ENCODE measurements at regions not wholly inside any gene's neighbourhood (a gene's known extent, or its start where the extent isn't known, plus 50 kb on each side); places are given as distances from the start of the nearest gene placed in this dataset.
A peak's percentile ranks its signal among the peaks of the same experiment; 100 is the strongest.

DNA sequence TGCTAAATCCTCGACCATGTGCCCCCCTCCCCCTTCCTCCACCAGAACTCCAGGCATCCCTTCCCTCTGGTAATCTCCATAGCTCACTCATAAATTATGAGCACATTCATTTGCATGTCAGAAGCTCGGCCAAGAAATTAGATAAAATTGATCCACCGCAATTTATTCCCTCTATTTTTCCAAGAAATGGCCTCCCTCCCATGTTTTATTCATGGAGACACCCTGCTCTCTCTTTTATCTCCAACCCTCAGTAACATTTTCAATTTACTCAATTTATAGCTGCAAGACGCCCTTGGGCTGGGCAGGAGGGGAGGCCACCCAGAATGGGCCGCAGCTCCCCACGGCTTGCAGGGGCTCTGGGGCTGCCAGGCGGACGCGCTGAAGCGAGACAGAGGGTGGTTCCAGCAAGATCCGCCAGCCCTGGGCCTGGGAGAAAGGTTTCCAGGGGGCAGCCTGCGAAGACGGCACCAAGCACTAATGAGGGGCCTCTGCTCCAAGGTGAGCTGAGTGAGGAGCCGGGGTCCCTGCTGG is 54.7 kb upstream of the ZNF423 start:
- DNase-seq = no peak

DNA sequence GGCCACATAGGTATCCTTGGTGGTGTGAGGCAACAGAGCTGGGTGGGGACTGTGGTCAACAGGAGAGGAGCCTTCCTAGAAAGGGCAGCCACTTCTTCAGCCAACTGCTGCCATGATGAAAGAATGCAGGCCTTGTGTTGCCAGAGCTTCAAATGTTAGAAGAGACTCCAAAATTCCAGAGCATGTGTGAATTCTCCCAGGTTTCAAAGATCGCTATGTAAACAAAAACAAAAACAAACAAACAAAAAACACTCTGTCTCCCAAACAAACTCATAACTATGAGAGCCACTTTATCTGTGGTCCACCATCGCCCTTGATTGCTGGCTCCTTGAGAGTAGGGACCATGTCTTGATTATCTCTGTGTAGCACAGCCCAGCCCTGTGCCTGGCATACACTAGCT is 55.5 kb upstream of the ZNF423 start:
- no peak for DNase-seq

DNA sequence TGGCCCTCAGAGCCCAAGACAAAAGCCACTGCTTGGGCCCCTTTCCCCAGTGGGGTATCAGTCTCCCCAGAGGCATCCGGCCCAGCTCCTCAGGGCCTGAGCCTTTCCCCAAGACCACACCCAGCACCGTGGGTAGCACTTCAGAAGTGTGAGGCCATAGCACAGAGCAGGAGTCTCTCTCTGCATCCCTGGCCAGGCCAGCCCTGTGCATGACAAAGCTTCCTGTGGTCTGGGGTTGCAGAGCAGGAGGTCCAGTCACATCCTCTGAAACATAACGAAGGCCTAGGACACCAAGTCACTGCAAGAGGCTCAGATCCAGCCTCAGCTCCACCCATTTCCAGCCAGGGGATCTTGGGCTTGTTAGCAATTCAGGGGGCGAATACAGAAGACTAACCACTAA is 56.8 kb upstream of the ZNF423 start:
- DNase-seq = no peak

DNA sequence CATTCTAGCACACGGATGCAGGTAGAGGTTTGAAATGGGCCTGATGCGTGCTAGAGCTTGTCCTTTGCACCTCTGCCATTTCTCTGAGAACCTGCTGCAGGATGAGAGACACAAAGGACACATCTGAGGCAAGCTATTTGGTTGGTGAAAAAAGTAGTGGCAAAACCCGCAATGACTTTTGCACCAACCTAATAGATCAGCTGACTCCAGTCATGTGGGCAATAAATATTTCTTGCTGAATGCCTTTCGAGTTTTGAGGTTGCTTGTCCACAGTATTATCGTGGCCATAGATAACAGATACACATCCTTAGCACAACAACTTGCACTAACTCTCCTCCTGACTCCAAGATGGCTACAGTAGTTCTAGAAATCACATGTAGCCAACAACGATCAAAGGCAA is 57.8 kb upstream of the ZNF423 start:
- no peak for DNase-seq

DNA sequence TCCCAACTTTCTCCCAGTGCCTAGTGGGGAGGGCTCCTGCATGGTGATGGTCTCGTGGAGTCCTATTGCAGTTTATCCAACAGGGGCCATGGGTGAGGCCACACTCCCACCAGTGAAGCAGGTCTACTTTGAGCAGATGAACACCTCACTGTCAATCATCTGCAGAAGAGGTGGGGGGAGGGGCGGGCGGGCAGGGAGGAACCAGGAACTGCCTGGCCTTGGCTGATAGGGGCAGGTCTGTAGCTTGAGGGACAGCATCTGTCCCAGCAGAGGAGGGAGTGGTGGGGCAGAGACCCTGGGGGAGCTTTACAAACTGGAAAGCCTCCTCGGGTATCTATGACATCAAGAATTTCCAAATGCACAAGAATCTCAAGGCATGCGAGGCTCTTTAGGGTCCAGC is 58.7 kb upstream of the ZNF423 start:
- DNase-seq = no peak

DNA sequence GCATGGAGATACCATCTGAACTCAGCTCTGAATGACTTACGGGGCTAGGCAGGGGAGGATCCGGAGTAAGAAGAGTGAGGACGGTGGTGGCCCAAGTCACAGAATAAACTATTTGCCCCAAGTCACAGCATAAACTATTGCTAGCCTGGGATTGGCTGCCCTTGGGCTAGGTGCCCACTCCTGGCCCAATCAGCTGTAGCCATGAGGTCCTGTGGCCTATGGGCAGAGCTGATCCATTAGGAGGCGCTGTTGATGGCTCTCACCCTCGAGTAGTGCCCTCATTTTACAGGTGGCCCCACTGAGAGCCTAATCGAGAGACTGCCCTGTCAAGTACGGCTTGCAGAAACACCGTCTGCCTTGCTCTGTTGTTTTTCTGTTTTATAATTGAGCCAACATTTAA is 62.3 kb upstream of the ZNF423 start:
- no peak for DNase-seq

DNA sequence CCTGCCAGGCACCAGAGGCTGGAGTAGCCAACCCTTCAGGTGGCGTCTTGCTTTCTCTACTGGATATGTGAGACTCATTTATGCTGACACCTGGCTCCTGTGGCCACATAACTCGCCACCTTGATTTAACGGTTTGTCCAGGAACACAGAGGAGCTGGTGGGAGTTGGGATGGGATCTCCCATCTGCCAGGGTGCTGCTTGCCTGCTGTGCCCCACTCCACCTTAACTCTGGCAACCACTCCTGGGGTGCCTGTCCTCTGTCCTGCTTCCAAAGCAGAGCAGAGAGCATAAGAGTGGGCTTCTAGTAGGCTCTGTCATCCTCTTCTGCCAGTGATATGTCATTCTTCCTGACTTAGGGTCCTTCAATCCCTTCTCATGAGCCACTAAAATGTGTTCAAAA is 63.4 kb upstream of the ZNF423 start:
- DNase-seq = no peak

DNA sequence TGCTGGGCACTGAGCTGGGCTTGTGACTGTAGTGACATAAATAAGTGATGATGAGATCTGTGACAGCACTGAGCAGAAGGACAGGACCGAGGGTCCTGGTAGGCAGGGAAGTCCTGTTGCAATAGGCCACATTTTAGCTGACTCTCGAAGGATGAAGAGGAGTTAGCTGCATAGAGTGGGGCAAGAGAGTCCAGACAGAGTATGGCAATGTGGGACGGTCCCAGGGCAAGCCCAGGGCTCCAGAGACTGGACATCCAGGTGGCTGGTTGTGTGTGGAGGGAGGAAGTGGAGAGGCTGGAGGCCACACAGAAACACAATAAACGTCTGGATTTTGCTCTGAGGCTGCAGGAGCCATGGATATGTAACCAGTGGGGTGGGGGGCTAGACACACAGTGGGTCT is 64.5 kb upstream of the ZNF423 start:
- no peak for DNase-seq

DNA sequence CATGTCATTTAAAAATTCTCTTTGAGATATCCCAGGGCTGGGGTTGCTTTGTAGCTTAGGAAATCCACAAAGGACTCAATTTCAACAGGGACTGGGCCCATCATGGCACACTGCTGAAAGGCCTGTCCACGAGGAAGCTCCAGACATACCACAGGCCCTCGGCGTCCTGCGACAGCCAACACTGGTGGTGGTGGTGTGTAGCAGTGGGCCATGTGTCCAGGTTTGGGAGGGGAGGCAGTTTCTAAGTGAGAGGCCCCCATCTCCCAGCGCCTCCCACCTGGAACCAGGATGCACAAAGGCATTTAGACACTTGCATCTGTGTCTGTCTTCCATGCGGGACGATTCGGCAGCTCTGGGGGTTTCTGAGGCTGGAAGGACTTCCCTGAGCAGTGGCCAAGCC is 65.2 kb upstream of the ZNF423 start:
- DNase-seq = no peak

DNA sequence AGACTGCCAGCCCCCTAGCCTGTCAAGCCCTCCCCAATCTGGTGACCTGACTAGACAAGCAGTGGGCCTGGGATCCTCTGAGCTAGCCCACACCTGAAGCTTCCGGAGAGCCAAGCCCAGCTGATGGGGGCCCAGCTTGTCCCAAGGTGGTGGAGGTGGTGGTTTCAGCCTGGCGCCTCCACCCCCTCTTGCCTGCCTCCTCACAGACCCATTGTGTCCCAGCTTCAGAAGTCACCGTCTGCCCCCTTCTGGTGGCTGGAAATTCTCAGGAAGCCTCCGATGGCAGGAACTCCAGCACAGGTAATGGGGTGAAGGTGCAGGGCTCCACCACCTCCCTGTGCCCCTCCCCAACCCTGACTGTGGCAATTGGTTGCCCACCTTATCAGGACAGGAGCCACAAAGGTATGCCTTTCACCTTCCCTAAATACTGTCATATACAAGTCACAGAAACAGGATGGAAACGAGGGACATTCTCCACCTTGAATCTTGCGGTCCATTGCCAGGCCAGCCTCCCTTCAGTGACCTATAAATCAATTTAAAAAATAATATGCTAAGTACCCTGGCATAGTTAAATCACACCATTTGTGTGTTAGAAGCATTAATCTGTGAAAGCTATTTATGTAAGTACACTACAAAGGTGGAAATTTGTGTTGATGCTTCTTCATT is 66.0 kb upstream of the ZNF423 start:
- DNase-seq = peak; percentile 63

DNA sequence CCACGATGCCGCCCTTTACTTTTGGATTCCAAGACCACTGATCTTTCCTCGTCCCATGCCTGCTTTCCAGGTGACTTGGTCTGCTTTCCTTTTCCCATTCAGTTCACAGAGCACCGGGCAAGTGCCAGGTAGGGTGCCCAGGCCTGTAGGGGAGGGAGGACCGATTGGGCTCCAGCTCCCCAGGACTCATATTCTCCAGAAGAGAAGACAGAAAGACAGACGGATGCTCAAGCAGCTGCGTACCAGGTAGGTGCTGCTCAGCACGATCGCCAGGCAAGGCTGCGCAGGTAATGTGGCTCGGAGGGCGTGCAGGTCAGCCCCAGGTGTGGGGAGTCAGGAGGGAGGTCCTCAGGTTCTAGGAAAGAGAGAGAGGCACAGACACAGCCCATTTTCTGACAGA is 67.5 kb upstream of the ZNF423 start:
- DNase-seq = no peak

DNA sequence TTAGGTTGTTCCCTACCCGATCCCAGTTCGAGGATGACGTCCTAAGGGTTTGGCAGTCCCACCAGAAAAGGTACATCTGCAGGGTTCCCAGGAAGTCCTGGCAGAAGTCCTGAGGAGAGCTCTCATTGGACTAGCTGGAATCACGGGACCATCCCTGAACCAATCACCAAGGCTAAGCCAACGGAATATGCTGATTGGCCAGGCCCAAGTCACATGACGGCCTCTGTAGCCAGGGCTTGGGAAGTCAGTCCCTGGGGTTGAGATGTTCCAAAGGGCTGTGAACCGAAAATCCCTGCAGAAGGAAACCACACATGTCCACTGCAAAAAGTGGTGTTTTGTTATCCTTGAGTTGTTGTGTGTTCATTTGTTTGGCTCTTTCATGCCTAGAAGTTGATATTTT is 68.2 kb upstream of the ZNF423 start:
- peak; percentile 4 for DNase-seq

DNA sequence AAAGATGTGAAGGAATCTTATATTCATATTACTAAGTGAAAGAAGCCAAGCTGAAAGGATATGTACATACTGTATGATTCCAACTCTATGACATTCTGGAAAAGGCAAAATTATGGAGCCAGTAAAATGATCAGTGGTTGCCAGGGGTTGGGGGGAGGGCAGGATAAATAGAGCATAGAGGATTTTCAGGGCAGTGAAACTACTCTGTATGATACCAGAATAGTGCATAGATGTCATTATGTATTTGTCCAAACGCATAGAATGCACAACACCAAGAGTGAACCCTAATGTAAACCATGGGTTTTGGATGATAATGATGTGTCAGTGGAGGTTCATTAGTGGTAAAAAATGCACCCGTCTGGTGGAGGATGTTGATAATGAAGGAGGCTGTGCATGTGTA is 71.0 kb upstream of the ZNF423 start:
- no peak for DNase-seq

DNA sequence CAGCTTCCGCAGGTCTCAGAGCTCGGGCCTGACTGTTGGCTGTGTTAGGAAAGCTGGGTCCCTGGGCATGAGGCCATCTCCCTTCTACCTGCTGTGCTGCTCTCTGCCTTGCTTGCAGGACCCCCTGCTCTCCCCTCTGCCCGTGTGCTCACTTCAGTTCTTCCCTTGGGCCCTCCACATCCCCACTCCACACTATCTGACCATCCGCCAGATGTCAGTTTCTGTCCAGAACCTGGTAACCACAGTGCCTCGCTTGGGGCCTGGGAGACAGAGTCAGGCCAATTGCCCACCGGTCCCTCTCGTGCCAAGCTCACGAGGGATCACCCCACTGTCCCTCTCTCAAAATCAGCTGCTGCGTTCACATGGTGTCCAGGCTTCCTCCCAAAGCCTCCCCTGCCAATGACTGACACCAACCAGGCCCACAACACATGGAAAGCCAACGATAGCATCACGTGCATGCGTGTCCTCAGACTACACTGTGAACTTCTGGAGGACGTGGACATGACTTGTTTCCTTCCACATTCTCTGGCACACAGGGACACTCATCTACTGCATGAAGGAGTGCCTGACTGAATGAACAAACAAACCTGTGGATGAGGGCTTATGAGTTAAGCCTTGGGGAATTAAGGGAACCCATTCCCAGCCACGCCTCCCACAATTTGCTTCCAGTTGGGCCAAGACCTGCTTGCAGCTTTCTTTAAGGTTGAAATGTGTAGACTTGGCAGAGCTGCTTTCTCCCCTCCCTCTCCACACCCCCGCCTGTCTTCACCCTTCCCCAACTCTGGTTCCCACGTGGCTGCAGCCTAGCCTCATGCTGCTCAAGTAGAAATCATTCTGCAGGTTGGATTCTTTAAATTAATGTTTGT is 72.5 kb upstream of the ZNF423 start:
- DNase-seq = no peak

DNA sequence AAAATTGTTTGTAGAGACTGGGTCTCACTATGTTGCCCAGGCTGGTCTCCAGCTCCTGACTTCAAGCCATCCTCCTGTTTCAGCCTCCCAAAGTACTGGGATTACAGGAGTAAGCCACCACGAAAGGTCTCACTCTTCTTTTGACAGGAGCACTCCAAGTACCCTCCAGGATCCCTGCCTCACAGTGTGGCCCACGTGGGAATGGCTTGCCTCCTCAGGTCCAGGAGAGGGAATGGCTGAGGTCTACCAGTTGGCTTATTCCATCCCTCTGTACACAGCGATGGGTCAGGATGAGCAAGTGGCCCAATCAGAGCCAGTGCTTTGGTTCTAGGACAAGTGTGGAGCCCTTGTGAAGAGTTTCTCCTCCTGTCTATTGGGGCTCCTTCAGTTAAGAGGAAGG is 73.7 kb upstream of the ZNF423 start:
- no peak for DNase-seq

DNA sequence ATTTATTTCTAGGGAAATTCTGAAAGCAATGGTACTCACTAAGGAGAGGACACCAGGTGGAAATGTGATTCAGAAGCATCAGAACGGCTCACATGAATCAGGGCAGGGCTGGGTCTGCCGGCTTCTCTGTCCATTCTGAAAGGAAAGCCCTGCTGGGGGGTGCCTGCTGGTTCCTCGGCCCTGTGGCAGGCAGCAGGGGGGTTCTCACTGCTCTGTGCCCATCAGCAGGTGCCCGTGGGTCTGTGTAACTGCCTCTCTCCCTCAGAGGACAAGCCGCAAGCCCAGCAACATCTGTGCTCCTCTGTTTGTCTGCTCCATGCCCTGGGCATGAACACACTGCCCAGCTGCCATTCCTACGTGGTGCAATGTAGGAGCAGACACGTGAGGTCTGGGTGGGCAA is 74.9 kb upstream of the ZNF423 start:
- no peak for DNase-seq

DNA sequence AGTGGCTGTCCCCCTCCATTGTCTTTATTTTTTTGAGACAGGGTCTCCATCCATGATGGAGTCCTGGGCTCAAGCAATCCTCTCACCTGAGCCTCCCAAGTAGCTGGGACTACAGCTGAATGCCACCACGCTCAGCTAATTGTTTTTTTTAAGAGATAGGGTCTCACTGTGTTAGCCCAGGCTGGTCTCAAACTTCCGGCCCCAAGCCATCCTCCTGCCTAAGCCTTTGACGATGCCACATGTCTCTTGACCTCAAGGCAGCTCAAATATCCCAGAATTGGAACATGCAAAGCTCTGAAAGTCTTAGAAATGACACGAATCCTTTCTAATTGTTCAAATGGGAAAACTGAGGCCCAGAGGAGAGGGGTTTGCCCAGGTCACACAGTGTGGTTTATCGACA is 75.4 kb upstream of the ZNF423 start:
- no peak for DNase-seq

DNA sequence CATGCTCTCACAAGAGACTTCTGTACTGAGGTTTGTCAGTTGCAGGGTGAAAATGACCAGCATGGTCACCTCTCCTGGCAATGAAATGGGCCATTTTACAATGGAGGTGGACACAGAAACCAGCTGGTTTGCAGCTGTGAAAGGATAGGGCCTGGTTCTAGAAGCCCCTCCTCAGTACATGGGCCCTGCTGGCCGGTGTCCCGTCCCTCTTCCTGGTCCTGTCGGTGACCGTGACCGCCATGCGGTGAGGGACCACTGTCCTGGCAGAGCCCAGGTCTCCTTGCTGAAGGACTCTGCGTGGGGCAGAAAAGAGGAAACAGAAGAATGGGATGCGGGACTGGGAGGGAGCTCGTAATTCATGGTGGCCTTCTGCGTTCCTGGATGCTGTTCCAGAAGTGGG is 76.0 kb upstream of the ZNF423 start:
- DNase-seq = no peak

DNA sequence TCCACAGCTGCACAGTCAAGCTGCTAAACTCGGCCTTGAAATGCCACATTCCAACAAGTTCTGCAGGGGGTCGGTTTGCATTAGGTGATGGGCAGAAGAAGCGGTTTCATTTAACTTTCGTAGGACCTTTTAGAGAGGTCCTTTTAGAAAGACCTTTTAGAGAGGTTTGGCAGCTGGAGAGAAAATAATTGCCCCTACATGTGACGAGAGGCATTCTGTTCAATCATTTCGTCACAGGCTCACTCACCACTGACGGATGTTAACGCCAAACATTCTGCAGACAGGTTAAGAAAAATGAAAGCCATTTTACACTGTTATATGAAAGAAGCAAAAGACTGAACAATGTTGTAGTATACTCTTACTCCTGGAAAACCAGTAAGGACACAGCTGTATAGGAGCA is 76.5 kb upstream of the ZNF423 start:
- DNase-seq = no peak

DNA sequence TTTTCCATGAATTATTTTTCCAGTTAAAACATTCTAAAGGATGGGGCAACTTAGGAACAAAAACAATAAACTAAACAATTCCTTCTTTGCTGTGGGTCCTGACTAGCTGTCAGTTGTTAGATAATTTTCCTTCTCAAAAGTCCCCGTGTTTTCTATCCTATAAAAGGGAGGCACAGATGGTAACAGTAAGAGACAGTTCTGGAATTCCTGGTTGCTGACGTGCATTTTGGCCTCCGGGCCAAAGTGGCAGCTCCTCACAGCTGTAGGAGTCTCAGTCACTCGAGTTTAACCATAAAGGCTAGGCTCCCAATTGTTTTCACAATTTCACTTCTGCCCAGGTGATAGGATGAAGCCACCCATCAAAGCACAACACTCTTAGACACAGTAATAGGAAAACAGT is 77.0 kb upstream of the ZNF423 start:
- no peak for DNase-seq

DNA sequence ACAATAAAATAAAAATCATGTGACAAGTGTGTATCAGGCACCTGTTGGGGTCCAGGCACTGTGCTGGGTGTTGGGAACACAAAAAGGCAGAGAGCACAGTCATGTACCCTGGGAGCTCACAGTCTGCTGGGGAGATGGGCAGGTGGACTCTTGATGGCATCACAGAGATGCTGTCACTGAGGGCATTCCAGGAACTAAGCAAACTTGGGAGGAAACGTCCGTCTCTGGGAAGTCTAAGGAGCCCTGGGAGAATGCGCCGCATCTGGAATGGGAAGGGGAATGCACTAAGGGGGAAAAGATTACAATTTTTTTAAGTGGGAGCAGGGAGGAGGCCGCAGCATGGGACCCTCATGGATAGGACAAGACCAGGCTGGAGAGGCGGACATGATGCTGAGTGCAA is 80.9 kb upstream of the ZNF423 start:
- DNase-seq = no peak

DNA sequence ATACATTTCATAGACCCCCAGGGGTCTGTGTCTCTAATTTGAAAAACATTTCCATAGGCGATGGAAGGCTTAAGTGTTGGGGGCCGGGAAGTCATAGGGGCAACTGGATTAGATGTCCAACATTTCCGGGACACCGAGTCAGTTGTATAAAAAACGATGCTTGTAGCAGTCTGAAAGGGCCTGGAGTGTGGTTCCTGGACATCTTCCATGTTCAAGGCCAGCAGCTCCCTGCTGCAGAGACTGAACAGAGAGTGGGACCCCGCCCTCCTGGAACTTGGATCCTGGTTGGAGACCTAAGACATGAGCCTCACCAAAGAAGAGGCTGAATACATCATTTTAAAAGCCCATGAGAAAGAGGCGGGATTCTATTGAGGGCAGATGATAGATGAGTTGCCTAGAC is 82.0 kb upstream of the ZNF423 start:
- DNase-seq = no peak

DNA sequence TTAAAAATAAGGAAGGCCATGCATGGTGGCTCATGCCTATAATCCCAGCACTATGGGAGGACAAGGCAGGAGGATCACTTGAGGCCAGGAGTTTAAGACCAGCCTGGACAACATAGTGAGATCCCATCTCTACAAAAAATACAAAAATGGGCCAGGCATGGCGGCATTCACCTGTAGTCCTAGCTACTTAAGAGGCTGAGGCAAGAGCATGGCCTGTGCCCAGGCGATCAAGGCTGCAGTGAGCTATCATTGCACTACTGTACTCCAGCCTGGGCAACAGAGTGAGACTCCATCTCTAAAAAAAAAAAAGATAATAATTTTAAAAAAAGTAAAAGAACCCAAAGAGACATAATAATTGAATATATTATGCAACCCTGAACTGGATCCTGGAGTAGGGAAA is 83.6 kb upstream of the ZNF423 start:
- DNase-seq = no peak

DNA sequence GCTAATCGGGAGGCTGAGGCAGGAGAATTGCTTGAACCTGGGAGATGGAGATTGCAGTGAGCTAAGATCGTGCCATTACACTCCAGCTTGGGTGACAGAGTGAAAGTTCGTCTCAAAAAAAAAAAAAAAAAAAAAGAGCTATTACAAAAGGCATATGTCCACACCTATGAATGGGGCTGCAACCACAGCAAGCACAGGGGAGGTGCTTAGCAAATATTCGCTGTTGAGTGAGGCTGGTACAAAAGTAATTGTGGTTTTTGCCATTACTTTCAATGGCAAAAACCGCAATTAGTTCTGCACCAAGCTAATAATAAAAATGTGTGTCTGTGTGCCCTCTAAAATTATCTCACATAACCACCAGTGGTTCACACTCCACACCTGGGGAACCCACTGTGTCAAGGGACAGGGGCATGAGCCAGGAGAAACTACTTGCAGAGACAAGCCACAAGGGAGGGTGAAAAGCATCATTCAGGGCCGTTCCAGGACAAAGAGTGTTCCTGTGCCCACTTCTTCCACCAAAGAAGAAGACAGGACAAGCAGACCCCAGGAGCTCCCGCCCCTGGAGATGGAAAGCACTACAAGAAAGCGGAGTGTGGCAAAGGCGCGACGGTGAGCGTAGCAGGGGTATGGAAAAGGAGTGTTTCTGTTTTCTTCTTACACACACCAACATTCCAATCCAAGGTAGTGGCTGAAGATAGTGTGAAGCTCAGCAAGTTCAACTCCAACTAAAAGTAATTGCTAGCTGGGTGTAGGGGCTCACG is 84.4 kb upstream of the CNEP1R1 start:
- no peak for DNase-seq
